ENCODE measurements at regions not wholly inside any gene's neighbourhood (a gene's known extent, or its start where the extent isn't known, plus 50 kb on each side); places are given as distances from the start of the nearest gene placed in this dataset.

GRCh38 chr15:85298366-85298765, 82.0 kb upstream of the AKAP13 start:
- Histone ChIP-seq H3K4me3 (no peak overlapping the region), H3K4me1 (ENCODE audit: insufficient read depth) (no peaks in the 10 kb centered on the region), H3K9me3 (no peaks in the 10 kb centered on the region), H3K27ac (no peak overlapping the region), H3K27me3 (no peaks in the 10 kb centered on the region), H3K36me3 (no peaks in the 10 kb centered on the region)
- WGBS, 3 donors: 81 to 94% (median 88%) methylated on average over 4 of the region's 4 CpGs
- no peak for DNase-seq
- intact Hi-C loops (cut with DNase I): loop anchor here in 1 of 4 donors (10.0 kb wide), 3 partner anchors 106 to 546 kb away; no protein-coding TSS in a partner anchor
- TF ChIP-seq EP300 (IDR thresholded peaks at IDR 0.05): no peak
- TF ChIP-seq CTCF (IDR thresholded peaks at IDR 0.05): no peak
- no peak for TF ChIP-seq POLR2A (IDR thresholded peaks at IDR 0.05)

- no peak for DNase-seq
- intact Hi-C loops (cut with DNase I): loop anchor here in 1 of 4 donors (10.0 kb wide), 3 partner anchors 106 to 546 kb away; no protein-coding TSS in a partner anchor
- no peaks in the 10 kb centered on the region for H3K36me3 ChIP-seq
- no peak overlapping the region for H3K27ac ChIP-seq
- TF ChIP-seq EP300 (IDR thresholded peaks at IDR 0.05): no peak
- TF ChIP-seq POLR2A (IDR thresholded peaks at IDR 0.05): no peak
- TF ChIP-seq CTCF (IDR thresholded peaks at IDR 0.05): no peak
- H3K9me3 ChIP-seq: no peaks in the 10 kb centered on the region
- no peaks in the 10 kb centered on the region for H3K4me1 ChIP-seq (ENCODE audit: insufficient read depth)
- H3K27me3 ChIP-seq: no peaks in the 10 kb centered on the region
- WGBS, 3 donors: 96 to 100% (median 98%) methylated on average over 1 of the region's 1 CpG
- no peak overlapping the region for H3K4me3 ChIP-seq
Measured at GRCh38 chr15:85298941-85299340, 81.5 kb upstream of the AKAP13 start.

- no peaks in the 10 kb centered on the region for H3K9me3 ChIP-seq
- WGBS, 3 donors: 83 to 93% (median 91%) methylated on average over 2 of the region's 2 CpGs
- H3K36me3 ChIP-seq: no peaks in the 10 kb centered on the region
- no peak overlapping the region for H3K27ac ChIP-seq
- no peak overlapping the region for H3K4me3 ChIP-seq
- intact Hi-C loops (cut with DNase I): no loop called here
- H3K4me1 ChIP-seq (ENCODE audit: insufficient read depth): no peaks in the 10 kb centered on the region
- no peak for TF ChIP-seq POLR2A (IDR thresholded peaks at IDR 0.05)
- no peak for TF ChIP-seq EP300 (IDR thresholded peaks at IDR 0.05)
- no peak for TF ChIP-seq CTCF (IDR thresholded peaks at IDR 0.05)
- no peak for DNase-seq
- H3K27me3 ChIP-seq: no peaks in the 10 kb centered on the region
Measured at GRCh38 chr15:85302271-85302670, 78.1 kb upstream of the AKAP13 start.

- no peak overlapping the region for H3K4me3 ChIP-seq
- TF ChIP-seq CTCF (IDR thresholded peaks at IDR 0.05) (no peak), EP300 (IDR thresholded peaks at IDR 0.05) (no peak), POLR2A (IDR thresholded peaks at IDR 0.05) (no peak)
- no peaks in the 10 kb centered on the region for H3K36me3 ChIP-seq
- H3K27ac ChIP-seq: no peak overlapping the region
- no peak for DNase-seq
- H3K27me3 ChIP-seq: no peaks in the 10 kb centered on the region
- WGBS, 3 donors: 87 to 91% (median 90%) methylated on average over 2 of the region's 2 CpGs
- intact Hi-C loops (cut with DNase I): no loop called here
- H3K4me1 ChIP-seq (ENCODE audit: insufficient read depth): no peaks in the 10 kb centered on the region
- no peaks in the 10 kb centered on the region for H3K9me3 ChIP-seq
Measured at GRCh38 chr15:85305050-85305449, 75.4 kb upstream of the AKAP13 start.
